HG02763 (cell line): ENCODE measurements at regions not wholly inside any gene's neighbourhood (a gene's known extent, or its start where the extent isn't known, plus 50 kb on each side); places are given as distances from the start of the nearest gene placed in this dataset.

Experiments
- ATAC-seq: cut with Tn5 transposase; IDR thresholded peaks from one replicate; pipeline ENCODE4 v1.9.1; 2021; ENCODE audit warnings: mild to moderate bottlenecking, moderate library complexity; ENCODE audit not compliant: unreplicated experiment

DNA sequence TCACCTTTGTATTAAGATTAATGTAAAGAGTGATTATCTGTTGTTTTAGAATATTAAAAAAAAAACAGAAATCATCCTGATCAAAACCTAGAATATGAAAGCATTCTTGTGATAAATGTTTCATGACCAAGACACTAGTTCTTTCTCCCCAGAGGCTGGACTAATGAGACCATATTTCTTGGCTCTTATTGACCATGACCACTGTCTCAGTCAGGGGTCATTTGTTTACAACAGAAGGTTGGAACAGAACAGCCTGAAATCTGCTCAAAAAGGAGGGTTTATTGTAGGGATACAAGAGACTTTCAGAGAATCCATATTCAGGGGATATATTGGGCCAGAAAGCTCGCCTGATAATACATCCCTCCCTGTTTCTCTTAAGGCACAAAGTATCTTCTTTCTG is 87.7 kb downstream of the TMEM30B start:
- ATAC-seq = no peak

- ATAC-seq = no peak
Observed at GRCh38 chr14:61192989-61193388, 88.1 kb downstream of the TMEM30B start.

GRCh38 chr14:61191733-61192132 is 89.4 kb downstream of the TMEM30B start:
- ATAC-seq = no peak

DNA sequence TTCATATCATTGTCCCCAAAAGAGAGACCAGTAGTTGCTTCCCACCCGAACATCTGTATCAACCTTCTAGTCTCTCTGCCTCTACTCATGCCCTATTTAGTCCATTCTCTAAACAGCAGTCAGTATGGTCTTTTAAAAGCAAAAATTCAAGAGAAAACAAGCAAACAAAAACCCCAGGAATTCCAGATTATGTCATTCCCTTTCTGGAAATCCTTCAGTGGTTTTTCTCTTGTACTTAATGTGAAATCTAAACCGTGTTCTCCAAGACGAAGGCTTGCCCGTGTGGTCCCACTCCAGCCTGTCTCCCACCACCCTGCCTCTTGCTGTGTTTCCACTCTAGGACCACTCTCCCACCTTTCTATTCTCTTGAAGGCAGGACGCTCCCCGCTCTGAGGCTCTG is 90.8 kb downstream of the TMEM30B start:
- no peak for ATAC-seq

- no peak for ATAC-seq
Observed at GRCh38 chr14:61188978-61189808, 91.9 kb downstream of the TMEM30B start.

DNA sequence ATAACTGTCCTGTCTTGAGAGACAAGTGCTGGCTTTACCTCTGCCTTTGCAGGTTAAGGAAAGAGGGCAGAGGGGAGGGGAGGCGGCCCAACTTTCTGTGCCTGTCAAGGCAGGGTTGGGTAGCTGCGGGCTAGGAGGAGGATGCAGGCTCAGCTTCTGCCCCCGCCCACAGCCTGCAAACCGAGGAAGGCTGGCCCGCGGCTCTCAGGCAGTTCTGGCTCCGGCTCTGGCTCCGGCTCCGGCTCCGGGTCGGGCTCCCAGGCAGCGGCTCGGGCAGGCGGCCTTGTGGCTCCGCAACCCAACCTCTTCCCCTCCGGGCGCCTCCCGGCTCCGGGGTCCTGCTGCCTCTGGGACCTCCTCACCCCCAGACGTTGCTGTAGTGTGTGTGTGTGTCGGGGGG is 92.9 kb downstream of the TMEM30B start:
- ATAC-seq = no peak

DNA sequence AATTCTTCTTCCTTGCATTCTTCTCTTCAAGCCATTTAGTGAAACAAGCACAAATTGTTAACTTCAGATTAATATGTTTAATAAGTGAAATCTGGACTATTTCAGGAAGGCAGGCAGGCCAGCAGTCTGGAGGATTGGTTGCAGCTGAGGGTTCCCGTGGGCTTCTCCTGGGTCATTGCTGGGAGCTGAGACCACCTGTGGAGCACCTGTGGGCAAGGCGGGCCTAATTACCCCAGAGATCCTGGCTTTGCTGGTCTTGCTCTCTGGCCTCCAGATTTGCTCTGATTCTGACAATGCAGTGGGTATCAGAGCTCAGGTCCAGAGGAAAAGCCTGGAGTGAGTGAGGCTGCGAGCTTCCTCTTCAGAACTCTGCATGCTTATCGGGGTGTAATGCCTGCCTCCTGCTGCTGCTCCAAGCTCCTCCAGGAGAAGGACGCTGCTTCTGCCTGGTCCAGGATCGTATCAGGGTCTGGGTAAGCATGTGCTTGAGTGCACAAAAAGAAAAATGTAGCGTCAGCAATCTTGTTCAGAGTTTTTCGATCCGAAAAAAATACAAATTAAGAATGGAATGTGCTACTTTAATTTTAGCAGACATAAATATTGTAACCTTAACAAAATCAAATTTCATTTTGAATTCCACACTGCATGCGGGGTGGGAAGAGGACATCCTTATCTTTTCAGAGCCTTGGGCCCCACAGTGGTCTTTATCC is 93.8 kb downstream of the TMEM30B start:
- no peak for ATAC-seq

GRCh38 chr14:61186341-61187195 is 94.6 kb downstream of the TMEM30B start:
- ATAC-seq = no peak

DNA sequence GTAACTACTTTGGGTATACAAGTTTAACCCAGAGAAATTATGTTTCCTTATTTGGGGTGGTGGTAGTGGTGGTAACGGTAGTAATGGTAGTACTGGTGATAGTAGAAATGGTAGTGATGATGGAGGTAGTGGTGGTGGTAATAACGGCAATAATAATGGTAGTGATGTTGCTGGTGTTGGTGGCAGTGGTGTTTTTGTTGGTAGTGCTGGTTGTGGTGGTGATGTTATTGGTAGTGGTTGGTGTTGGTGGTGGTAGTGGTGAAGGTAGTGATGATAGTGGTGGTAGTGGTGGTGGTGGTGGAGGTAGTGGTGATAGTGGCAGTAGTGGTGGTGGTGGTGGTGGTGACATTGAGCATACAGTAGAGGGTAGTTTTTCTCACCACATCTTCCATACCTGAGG is 95.6 kb downstream of the TMEM30B start:
- no peak for ATAC-seq

GRCh38 chr14:61184112-61184511 is 97.0 kb downstream of the TMEM30B start:
- ATAC-seq = no peak

DNA sequence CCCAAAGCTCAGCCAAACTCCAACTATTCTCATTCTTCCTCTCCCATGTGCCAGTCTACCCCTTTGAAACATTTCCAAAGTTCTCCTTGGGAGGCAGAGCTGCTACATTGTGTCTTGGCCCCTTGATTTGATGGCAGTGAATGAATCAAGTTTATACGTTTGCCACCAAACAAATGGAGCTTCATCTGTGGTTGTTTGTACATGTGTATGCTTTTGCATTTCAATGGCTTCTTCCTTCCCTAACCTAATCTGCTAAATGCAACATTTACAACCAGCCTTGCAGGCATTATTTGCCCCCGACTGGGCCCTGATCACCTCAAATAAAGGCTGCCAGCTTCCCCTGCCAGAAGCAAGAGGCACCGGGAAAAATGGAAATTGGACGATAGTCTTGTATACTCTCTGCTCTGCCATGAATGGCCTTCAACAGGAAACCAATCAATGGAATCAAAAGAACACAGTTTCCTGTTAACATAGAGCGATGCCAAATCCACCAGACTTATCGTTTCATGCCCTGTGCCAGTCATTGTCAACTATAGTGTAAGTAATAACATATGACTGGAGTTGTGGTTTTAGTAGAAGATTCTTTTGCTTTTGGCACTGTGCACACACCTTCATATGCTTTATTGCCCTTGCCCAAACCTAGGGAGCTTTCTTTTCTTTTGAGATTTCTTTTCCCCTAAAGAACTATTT is 97.8 kb downstream of the TMEM30B start:
- ATAC-seq = no peak

- ATAC-seq = no peak
Observed at GRCh38 chr14:61179796-61180398, 101.2 kb downstream of the TMEM30B start.

GRCh38 chr14:61179061-61179690 is 102.0 kb downstream of the TMEM30B start:
- ATAC-seq = no peak

GRCh38 chr14:61178226-61179060 is 102.7 kb downstream of the TMEM30B start:
- no peak for ATAC-seq

- no peak for ATAC-seq
Observed at GRCh38 chr14:61177279-61178225, 103.6 kb downstream of the TMEM30B start.

- ATAC-seq = no peak
Observed at GRCh38 chr14:61176686-61177085, 104.5 kb downstream of the TMEM30B start.

GRCh38 chr14:61174987-61175386 is 106.2 kb downstream of the TMEM30B start:
- no peak for ATAC-seq

- ATAC-seq = no peak
Observed at GRCh38 chr14:61174441-61174891, 106.7 kb downstream of the TMEM30B start.
